IPS DF 6.9 (cell line): ENCODE measurements at regions not wholly inside any gene's neighbourhood (a gene's known extent, or its start where the extent isn't known, plus 50 kb on each side); places are given as distances from the start of the nearest gene placed in this dataset.

Source experiments
- DNase-seq: peaks from one replicate; pipeline ENCODE4 v3.0.0-alpha.2; 2013; ENCODE audit warnings: low read depth, low spot score
- H3K27ac ChIP-seq: one replicate; pipeline ENCODE4 v1.5.1; 2013; ENCODE audit warnings: low read length, control low read depth
- H3K27me3 ChIP-seq: 2 replicates; pipeline ENCODE4 v1.6.1; 2013; ENCODE audit warnings: mild to moderate bottlenecking, low read length; ENCODE audit not compliant: control insufficient read depth, insufficient read depth
- H3K36me3 ChIP-seq: 2 replicates; pipeline ENCODE4 v1.6.1; 2013; ENCODE audit warnings: low read length; ENCODE audit not compliant: control insufficient read depth, insufficient read depth
- H3K4me1 ChIP-seq: 2 replicates; pipeline ENCODE4 v1.6.1; 2013; ENCODE audit warnings: low read length; ENCODE audit not compliant: control insufficient read depth, insufficient read depth
- H3K4me3 ChIP-seq: 2 replicates; pipeline ENCODE4 v1.5.1; 2013; ENCODE audit warnings: mild to moderate bottlenecking, low read length
- H3K9me3 ChIP-seq: 2 replicates; pipeline ENCODE4 v1.6.1; 2013; ENCODE audit warnings: low read length, inconsistent platforms; ENCODE audit not compliant: control insufficient read depth, insufficient read depth
- whole genome bisulfite sequencing: extraction: QIAGEN DNeasy Blood & Tissue Kit; methylation state at CpG from one replicate; pipeline ENCODE4 v1.1.7; 2013; ENCODE audit warnings: mixed read lengths, missing lambda C conversion rate; ENCODE audit not compliant: insufficient read length, insufficient coverage; 5-methylcytosine and 5-hydroxymethylcytosine counted together

GRCh38 chr14:86987966-86988365 is 1005.0 kb downstream of the GALC start:
- Histone ChIP-seq H3K9me3 (no peaks in the 10 kb centered on the region), H3K4me1 (no peaks in the 10 kb centered on the region; the same call in 1 of the 2 replicates), H3K36me3 (no peaks in the 10 kb centered on the region), H3K27me3 (no peaks in the 10 kb centered on the region), H3K27ac (no peak overlapping the region), H3K4me3 (no peak overlapping the region)
- no peak for DNase-seq
- WGBS = no CpG with 5 or more reads among the region's 3 CpGs

GRCh38 chr14:86973177-86973576 is 1019.8 kb downstream of the GALC start:
- Histone ChIP-seq H3K27ac (no peak overlapping the region), H3K4me1 (no peaks in the 10 kb centered on the region), H3K27me3 (no peaks in the 10 kb centered on the region), H3K9me3 (no peaks in the 10 kb centered on the region), H3K4me3 (no peak overlapping the region), H3K36me3 (no peaks in the 10 kb centered on the region)
- no peak for DNase-seq
- no CpG with 5 or more reads among the region's 1 CpG for WGBS

GRCh38 chr14:86971292-86971691 is 1021.7 kb downstream of the GALC start:
- Histone ChIP-seq H3K9me3 (no peaks in the 10 kb centered on the region), H3K27ac (no peak overlapping the region), H3K4me3 (no peak overlapping the region), H3K36me3 (no peaks in the 10 kb centered on the region), H3K4me1 (no peaks in the 10 kb centered on the region), H3K27me3 (no peaks in the 10 kb centered on the region)
- WGBS = no CpG with 5 or more reads among the region's 2 CpGs
- DNase-seq = no peak

GRCh38 chr14:86961106-86961716 is 1031.8 kb downstream of the GALC start:
- Histone ChIP-seq H3K27me3 (no peaks in the 10 kb centered on the region), H3K9me3 (no peaks in the 10 kb centered on the region), H3K27ac (no peak overlapping the region), H3K4me1 (no peaks in the 10 kb centered on the region), H3K4me3 (no peak overlapping the region), H3K36me3 (no peaks in the 10 kb centered on the region)
- peak; percentile 18 for DNase-seq
- WGBS = no CpG with 5 or more reads among the region's 2 CpGs

- Histone ChIP-seq H3K4me3 (no peak overlapping the region), H3K4me1 (no peaks in the 10 kb centered on the region), H3K9me3 (no peaks in the 10 kb centered on the region), H3K27ac (no peak overlapping the region), H3K27me3 (no peaks in the 10 kb centered on the region), H3K36me3 (no peaks in the 10 kb centered on the region)
- no CpG with 5 or more reads among the region's 5 CpGs for WGBS
- DNase-seq = no peak
Measured at GRCh38 chr14:86955771-86956354, 1037.1 kb downstream of the GALC start.

- Histone ChIP-seq H3K4me1 (no peaks in the 10 kb centered on the region), H3K27ac (no peak overlapping the region), H3K27me3 (no peaks in the 10 kb centered on the region), H3K36me3 (no peaks in the 10 kb centered on the region), H3K9me3 (no peaks in the 10 kb centered on the region), H3K4me3 (no peak overlapping the region)
- no CpG with 5 or more reads among the region's 1 CpG for WGBS
- no peak for DNase-seq
Measured at GRCh38 chr14:86954623-86955022, 1038.4 kb downstream of the GALC start.

GRCh38 chr14:86946446-86946845 is 1046.5 kb downstream of the GALC start:
- no peak for DNase-seq
- no peaks in the 10 kb centered on the region for H3K36me3 ChIP-seq
- no CpG with 5 or more reads among the region's 3 CpGs for WGBS
- H3K4me1 ChIP-seq = no peaks in the 10 kb centered on the region
- no peak overlapping the region for H3K4me3 ChIP-seq
- H3K27ac ChIP-seq = no peak overlapping the region
- no peaks in the 10 kb centered on the region for H3K27me3 ChIP-seq
- no peaks in the 10 kb centered on the region for H3K9me3 ChIP-seq

GRCh38 chr14:86944434-86944833 is 1048.5 kb downstream of the GALC start:
- no CpG with 5 or more reads among the region's 5 CpGs for WGBS
- Histone ChIP-seq H3K27ac (no peak overlapping the region), H3K36me3 (no peaks in the 10 kb centered on the region), H3K9me3 (no peaks in the 10 kb centered on the region), H3K27me3 (no peaks in the 10 kb centered on the region), H3K4me3 (no peak overlapping the region), H3K4me1 (no peaks in the 10 kb centered on the region)
- DNase-seq = no peak

- H3K4me3 ChIP-seq = no peak overlapping the region
- no peaks in the 10 kb centered on the region for H3K27me3 ChIP-seq
- H3K27ac ChIP-seq = no peak overlapping the region
- no CpG with 5 or more reads among the region's 5 CpGs for whole genome bisulfite sequencing
- no peaks in the 10 kb centered on the region for H3K9me3 ChIP-seq
- H3K36me3 ChIP-seq = no peaks in the 10 kb centered on the region
- H3K4me1 ChIP-seq = no peaks in the 10 kb centered on the region
- no peak for DNase-seq
Measured at GRCh38 chr14:86943391-86944365, 1049.3 kb downstream of the GALC start.

- Histone ChIP-seq H3K36me3 (no peaks in the 10 kb centered on the region), H3K4me3 (no peak overlapping the region), H3K27me3 (no peaks in the 10 kb centered on the region), H3K4me1 (no peaks in the 10 kb centered on the region), H3K9me3 (no peaks in the 10 kb centered on the region), H3K27ac (no peak overlapping the region)
- DNase-seq = no peak
- no CpG with 5 or more reads among the region's 4 CpGs for WGBS
Measured at GRCh38 chr14:86942936-86943335, 1050.0 kb downstream of the GALC start.
